SH-SY5Y (cell line): ENCODE measurements at regions not wholly inside any gene's neighbourhood (a gene's known extent, or its start where the extent isn't known, plus 50 kb on each side); places are given as distances from the start of the nearest gene placed in this dataset.

Experiments
- GATA2 ChIP-seq: IDR thresholded peaks from 2 replicates; pipeline ENCODE4 v1.6.1; 2011; ENCODE audit warnings: mild to moderate bottlenecking, low read depth, low read length
- GATA3 ChIP-seq: IDR thresholded peaks from 2 replicates; pipeline ENCODE4 v1.6.1; 2011; ENCODE audit warnings: low read depth, mild to moderate bottlenecking, low read length, moderate library complexity

GRCh38 chr9:81313877-81314276 is 375.5 kb downstream of the TLE1 start:
- TF ChIP-seq GATA3 (no peak), GATA2 (no peak)
